ENCODE measurements at regions not wholly inside any gene's neighbourhood (a gene's known extent, or its start where the extent isn't known, plus 50 kb on each side); places are given as distances from the start of the nearest gene placed in this dataset.

GRCh38 chr4:62912531-62912930 is 1496.7 kb downstream of the TECRL start:
- H3K4me3 ChIP-seq (ENCODE audit: insufficient read depth, low read depth, low read length): no peak overlapping the region
- no peak overlapping the region for H2AFZ ChIP-seq (replicated peaks; ENCODE audit: low read length, poor library complexity)
- no peaks in the 10 kb centered on the region for H4K20me1 ChIP-seq (ENCODE audit: insufficient read depth, low read length)
- TF ChIP-seq NFE2L2 (IDR thresholded peaks at IDR 0.05; ENCODE audit: low read depth, low read length) (no peak), POLR2A (IDR thresholded peaks at IDR 0.05; ENCODE audit: low read depth, low read length) (no peak), CTCF (conservative IDR thresholded peaks at IDR 0.05; ENCODE audit: low read depth, low read length) (no peak), CEBPB (IDR thresholded peaks at IDR 0.05; ENCODE audit: low read depth, low read length) (no peak), MXI1 (IDR thresholded peaks at IDR 0.05; ENCODE audit: borderline replicate concordance, low read depth, low read length) (no peak), RFX5 (IDR thresholded peaks at IDR 0.05; ENCODE audit: low read depth, low read length) (no peak)
- H3K27me3 ChIP-seq (ENCODE audit: control insufficient read depth, insufficient read depth, low read length): no peaks in the 10 kb centered on the region
- in situ Hi-C loops (cut with MboI; ENCODE audit: low sequenced_read_pairs) (no loop called here), intact Hi-C loops (cut with micrococcal nuclease) (no loop called here), dilution Hi-C loops (cut with HindIII; ENCODE audit: low sequenced_read_pairs, unreplicated experiment) (no loop called here)
- no peaks in the 10 kb centered on the region for H3K4me1 ChIP-seq (ENCODE audit: control insufficient read depth, insufficient read depth, low read length)
- H2BK20ac ChIP-seq (ENCODE audit: low read depth, low read length): no peak overlapping the region
- H4K5ac ChIP-seq (ENCODE audit: low read depth, low read length): no peak overlapping the region
- no peak overlapping the region for H2AK5ac ChIP-seq (ENCODE audit: low read depth, low read length)
- no peak overlapping the region for H3K9ac ChIP-seq (ENCODE audit: low read depth, low read length)
- H3K27ac ChIP-seq (ENCODE audit: insufficient read depth, low read length): no peak overlapping the region
- no peak overlapping the region for H3K56ac ChIP-seq (ENCODE audit: extremely low read depth, insufficient read depth, low read length)
- H2BK5ac ChIP-seq (ENCODE audit: low read depth, low read length, poor library complexity, severe bottlenecking): no peak overlapping the region
- H3K14ac ChIP-seq (replicated peaks; ENCODE audit: low read depth, low read length): no peak overlapping the region
- no peaks in the 10 kb centered on the region for H3K79me1 ChIP-seq (ENCODE audit: low read depth in 1 of 2, low read length in 2 of 2)
- H3K9me1 ChIP-seq (ENCODE audit: insufficient read depth, low read length): no peaks in the 10 kb centered on the region
- H4K91ac ChIP-seq (ENCODE audit: insufficient read depth, low read depth, low read length): no peak overlapping the region
- BruUV-seq (replicated peaks): no TSS peak
- H3K4me2 ChIP-seq (ENCODE audit: low read depth, low read length): no peak overlapping the region
- H4K8ac ChIP-seq (ENCODE audit: low read depth in 2 of 2, low read length in 2 of 2): no peak overlapping the region
- H3K23ac ChIP-seq (ENCODE audit: low read depth, low read length): no peak overlapping the region
- no peak overlapping the region for H2BK120ac ChIP-seq (ENCODE audit: low read depth, low read length)
- H3K36me3 ChIP-seq (ENCODE audit: control insufficient read depth, insufficient read depth, low read length): no peaks in the 10 kb centered on the region
- CTCF ChIA-PET: no interaction called here
- ATAC-seq (ENCODE audit: low read depth): no peak
- WGBS, 2 experiments (ENCODE audit: extremely low coverage in 2 of 2, insufficient read length in 1 of 2): no CpG with 5 or more reads among the region's 1 CpG
- no peaks in the 10 kb centered on the region for H3K9me3 ChIP-seq (ENCODE audit: control insufficient read depth, insufficient read depth, low read length)
- H3K18ac ChIP-seq (ENCODE audit: low read depth, low read length): no peak overlapping the region
- H2BK15ac ChIP-seq (ENCODE audit: low read depth, low read length): no peak overlapping the region
- POLR2A ChIA-PET (ENCODE audit: unreplicated experiment): no interaction called here
- no peak overlapping the region for H3K4ac ChIP-seq (ENCODE audit: low read depth, low read length)
- DNase-seq: no peak
- no peak overlapping the region for H2AK9ac ChIP-seq (replicated peaks; ENCODE audit: low read depth, low read length, poor library complexity)

All from IMR-90 (cell line).